ENCODE measurements at regions not wholly inside any gene's neighbourhood (a gene's known extent, or its start where the extent isn't known, plus 50 kb on each side); places are given as distances from the start of the nearest gene placed in this dataset.

GRCh38 chr12:112740387-112740934, 51.1 kb upstream of the RPH3A start:
- TF ChIP-seq CTCF (IDR thresholded peaks at IDR 0.05; ENCODE audit: poor library complexity, severe bottlenecking) (no peak), SMC3 (conservative IDR thresholded peaks at IDR 0.05; ENCODE audit: poor library complexity) (no peak), POLR2AphosphoS5 (IDR thresholded peaks at IDR 0.05) (no peak), EP300 (conservative IDR thresholded peaks at IDR 0.05; ENCODE audit: poor library complexity, severe bottlenecking) (no peak), EZH2 (IDR thresholded peaks at IDR 0.05; ENCODE audit: borderline replicate concordance, insufficient read depth, low read length, poor library complexity, severe bottlenecking) (no peak), REST (IDR thresholded peaks at IDR 0.05; ENCODE audit: borderline replicate concordance) (no peak), TAF1 (IDR thresholded peaks at IDR 0.05; ENCODE audit: low read depth) (no peak), MXI1 (conservative IDR thresholded peaks at IDR 0.05; ENCODE audit: poor library complexity, severe bottlenecking) (no peak)
